ENCODE measurements at regions not wholly inside any gene's neighbourhood (a gene's known extent, or its start where the extent isn't known, plus 50 kb on each side); places are given as distances from the start of the nearest gene placed in this dataset.

- no peak for TF ChIP-seq CTCF (IDR thresholded peaks at IDR 0.05; ENCODE audit: poor library complexity)
- TF ChIP-seq EZH2phosphoT487 (IDR thresholded peaks at IDR 0.05; ENCODE audit: low read depth, severe bottlenecking, unreplicated experiment), result no peak
- TF ChIP-seq EZH2 (IDR thresholded peaks at IDR 0.05; ENCODE audit: borderline replicate concordance), result no peak
These were observed 484.5 kb upstream of the MGMT start for GRCh38 chr10:128982616-128982915.
